ENCODE measurements at regions not wholly inside any gene's neighbourhood (a gene's known extent, or its start where the extent isn't known, plus 50 kb on each side); places are given as distances from the start of the nearest gene placed in this dataset.

DNA sequence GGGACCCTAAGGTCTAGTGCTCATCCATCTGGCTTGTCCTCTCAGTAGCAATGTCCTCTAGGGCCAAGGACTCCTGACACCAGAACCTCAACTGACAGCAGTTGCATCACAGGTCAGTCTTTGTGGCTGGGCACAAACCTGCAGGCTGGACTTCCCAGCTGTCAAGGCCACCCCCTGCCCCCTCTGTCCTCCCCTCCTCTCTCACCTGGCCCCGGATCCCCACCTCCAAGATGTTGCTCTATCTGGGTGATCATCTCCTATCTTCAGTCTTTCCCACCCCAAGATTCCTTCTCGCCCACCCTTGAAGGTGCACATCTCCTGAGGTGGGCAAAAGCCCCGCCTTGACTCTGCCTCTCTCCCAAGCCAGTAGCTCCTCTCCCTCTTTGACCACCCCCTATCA lies 131.8 kb upstream of the SRSF6 start:
- TF ChIP-seq, protein P1, sequence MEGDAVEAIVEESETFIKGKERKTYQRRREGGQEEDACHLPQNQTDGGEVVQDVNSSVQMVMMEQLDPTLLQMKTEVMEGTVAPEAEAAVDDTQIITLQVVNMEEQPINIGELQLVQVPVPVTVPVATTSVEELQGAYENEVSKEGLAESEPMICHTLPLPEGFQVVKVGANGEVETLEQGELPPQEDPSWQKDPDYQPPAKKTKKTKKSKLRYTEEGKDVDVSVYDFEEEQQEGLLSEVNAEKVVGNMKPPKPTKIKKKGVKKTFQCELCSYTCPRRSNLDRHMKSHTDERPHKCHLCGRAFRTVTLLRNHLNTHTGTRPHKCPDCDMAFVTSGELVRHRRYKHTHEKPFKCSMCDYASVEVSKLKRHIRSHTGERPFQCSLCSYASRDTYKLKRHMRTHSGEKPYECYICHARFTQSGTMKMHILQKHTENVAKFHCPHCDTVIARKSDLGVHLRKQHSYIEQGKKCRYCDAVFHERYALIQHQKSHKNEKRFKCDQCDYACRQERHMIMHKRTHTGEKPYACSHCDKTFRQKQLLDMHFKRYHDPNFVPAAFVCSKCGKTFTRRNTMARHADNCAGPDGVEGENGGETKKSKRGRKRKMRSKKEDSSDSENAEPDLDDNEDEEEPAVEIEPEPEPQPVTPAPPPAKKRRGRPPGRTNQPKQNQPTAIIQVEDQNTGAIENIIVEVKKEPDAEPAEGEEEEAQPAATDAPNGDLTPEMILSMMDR (IDR thresholded peaks at IDR 0.05; ENCODE audit: poor library complexity) = no peak
- TF ChIP-seq EZH2 (IDR thresholded peaks at IDR 0.05; ENCODE audit: borderline replicate concordance) (no peak), EZH2phosphoT487 (IDR thresholded peaks at IDR 0.05; ENCODE audit: low read depth, severe bottlenecking, unreplicated experiment) (no peak)

All from hepatocyte (in vitro differentiated cells).